LNCaP clone FGC (cell line): ENCODE measurements at regions not wholly inside any gene's neighbourhood (a gene's known extent, or its start where the extent isn't known, plus 50 kb on each side); places are given as distances from the start of the nearest gene placed in this dataset.

Experiments
- DNase-seq: peaks from one replicate; pipeline ENCODE4 v3.0.0-alpha.2; 2011; ENCODE audit warnings: low read depth
- H3K4me3 ChIP-seq: 2 replicates; pipeline ENCODE4 v1.5.1; 2011; ENCODE audit warnings: mild to moderate bottlenecking, low read depth, low read length, control low read depth
- TF ChIP-seq, protein P1 (sequence below): IDR thresholded peaks from 2 replicates; pipeline ENCODE4 v1.5.1; 2012; ENCODE audit warnings: mild to moderate bottlenecking; ENCODE audit not compliant: control insufficient read depth, insufficient read depth; ENCODE audit errors: extremely low read depth

DNA sequence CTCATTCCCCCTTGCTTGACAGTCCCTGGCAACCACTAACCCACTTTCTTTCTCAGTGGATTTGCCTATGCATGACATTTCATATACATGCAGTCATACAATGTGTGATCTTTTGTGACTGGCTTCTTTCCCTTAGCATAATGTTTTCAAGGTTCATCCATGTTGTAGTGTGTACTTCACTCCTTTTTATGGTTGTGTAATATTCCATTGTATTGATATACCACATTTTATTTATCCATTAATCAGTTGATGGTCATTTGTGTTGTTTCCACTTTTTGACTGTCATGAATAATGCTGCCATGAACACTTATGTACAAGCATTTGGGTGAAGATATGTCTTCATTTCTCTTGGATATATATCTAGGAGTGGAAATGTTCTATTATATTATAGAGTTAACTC, 127.7 kb upstream of the GRIK3 start:
- H3K4me3 ChIP-seq, result no peak overlapping the region
- no peak for DNase-seq
- TF ChIP-seq, protein P1, sequence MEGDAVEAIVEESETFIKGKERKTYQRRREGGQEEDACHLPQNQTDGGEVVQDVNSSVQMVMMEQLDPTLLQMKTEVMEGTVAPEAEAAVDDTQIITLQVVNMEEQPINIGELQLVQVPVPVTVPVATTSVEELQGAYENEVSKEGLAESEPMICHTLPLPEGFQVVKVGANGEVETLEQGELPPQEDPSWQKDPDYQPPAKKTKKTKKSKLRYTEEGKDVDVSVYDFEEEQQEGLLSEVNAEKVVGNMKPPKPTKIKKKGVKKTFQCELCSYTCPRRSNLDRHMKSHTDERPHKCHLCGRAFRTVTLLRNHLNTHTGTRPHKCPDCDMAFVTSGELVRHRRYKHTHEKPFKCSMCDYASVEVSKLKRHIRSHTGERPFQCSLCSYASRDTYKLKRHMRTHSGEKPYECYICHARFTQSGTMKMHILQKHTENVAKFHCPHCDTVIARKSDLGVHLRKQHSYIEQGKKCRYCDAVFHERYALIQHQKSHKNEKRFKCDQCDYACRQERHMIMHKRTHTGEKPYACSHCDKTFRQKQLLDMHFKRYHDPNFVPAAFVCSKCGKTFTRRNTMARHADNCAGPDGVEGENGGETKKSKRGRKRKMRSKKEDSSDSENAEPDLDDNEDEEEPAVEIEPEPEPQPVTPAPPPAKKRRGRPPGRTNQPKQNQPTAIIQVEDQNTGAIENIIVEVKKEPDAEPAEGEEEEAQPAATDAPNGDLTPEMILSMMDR, result no peak

- no peak for DNase-seq
- H3K4me3 ChIP-seq, result no peak overlapping the region
- TF ChIP-seq, protein P1, result no peak
Observed at GRCh38 chr1:37166005-37166404, 131.7 kb upstream of the GRIK3 start.

GRCh38 chr1:37167479-37167878, 133.2 kb upstream of the GRIK3 start:
- DNase-seq, result no peak
- no peak overlapping the region for H3K4me3 ChIP-seq
- TF ChIP-seq, protein P1, result no peak

- no peak for DNase-seq
- no peak overlapping the region for H3K4me3 ChIP-seq
- TF ChIP-seq, protein P1, result no peak
Observed at GRCh38 chr1:37169241-37169640, 134.9 kb upstream of the GRIK3 start.

- H3K4me3 ChIP-seq, result no peak overlapping the region
Observed at GRCh38 chr1:37169743-37170275, 135.5 kb upstream of the GRIK3 start.

GRCh38 chr1:37171691-37172090, 137.4 kb upstream of the GRIK3 start:
- DNase-seq, result no peak
- H3K4me3 ChIP-seq, result no peak overlapping the region
- TF ChIP-seq, protein P1, result no peak

More at GRCh38 chr1:37169743-37170275, 135.5 kb upstream of the GRIK3 start:
- TF ChIP-seq, protein P1, result no peak
- no peak for DNase-seq

DNA sequence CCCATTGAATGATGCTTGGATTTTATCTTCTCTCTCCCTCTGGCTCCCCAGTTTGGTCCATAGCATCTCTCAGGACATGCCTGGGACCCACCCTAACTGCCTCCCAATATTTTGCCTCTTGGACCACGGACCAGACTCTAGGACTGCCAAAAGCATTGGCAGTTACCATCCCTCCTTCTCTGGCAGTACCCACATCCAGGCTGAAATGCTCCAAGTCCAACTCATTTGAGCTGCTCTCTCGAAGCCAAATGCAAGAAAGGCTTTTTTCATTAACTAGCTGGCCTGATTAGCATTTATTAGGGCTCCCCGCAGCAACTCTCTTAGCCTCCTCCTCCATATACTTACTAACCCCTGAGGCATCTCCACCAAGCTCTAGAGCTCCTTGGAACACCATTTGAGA, 140.0 kb upstream of the GRIK3 start:
- TF ChIP-seq, protein P1, result no peak

More for the DNA sequence above, 140.0 kb upstream of the GRIK3 start:
- no peak for DNase-seq
- no peak overlapping the region for H3K4me3 ChIP-seq
